ENCODE measurements at regions not wholly inside any gene's neighbourhood (a gene's known extent, or its start where the extent isn't known, plus 50 kb on each side); places are given as distances from the start of the nearest gene placed in this dataset.
"Not testable (repeated sequence)": the region's sequence is repeated elsewhere in the genome, so short reads cannot be mapped to it uniquely, and the experiment has no call there.

GRCh38 chr5:28984639-28985038 is 1946.3 kb upstream of the CDH9 start:
- DNase-seq = no peak

- DNase-seq = no peak
Observed at GRCh38 chr5:28975508-28975907, 1937.1 kb upstream of the CDH9 start.

GRCh38 chr5:28967848-28968247 is 1929.5 kb upstream of the CDH9 start:
- DNase-seq = no peak

GRCh38 chr5:28961816-28962215 is 1923.4 kb upstream of the CDH9 start:
- DNase-seq = no peak

GRCh38 chr5:28958581-28958980 is 1920.2 kb upstream of the CDH9 start:
- DNase-seq = no peak

- no peak for DNase-seq
Observed at GRCh38 chr5:28957450-28957849, 1919.1 kb upstream of the CDH9 start.

GRCh38 chr5:28954074-28954473 is 1915.7 kb upstream of the CDH9 start:
- no peak for DNase-seq

GRCh38 chr5:28947865-28948264 is 1909.5 kb upstream of the CDH9 start:
- no peak for DNase-seq

- no peak for DNase-seq
Observed at GRCh38 chr5:28945859-28946258, 1907.5 kb upstream of the CDH9 start.

GRCh38 chr5:28929366-28929765 is 1891.0 kb upstream of the CDH9 start:
- DNase-seq = not testable (repeated sequence)

- DNase-seq = not testable (repeated sequence)
Observed at GRCh38 chr5:28928327-28928790, 1890.0 kb upstream of the CDH9 start.

GRCh38 chr5:28927559-28928326 is 1889.4 kb upstream of the CDH9 start:
- peak; percentile 56 for DNase-seq

- no peak for DNase-seq
Observed at GRCh38 chr5:28926422-28926821, 1888.0 kb upstream of the CDH9 start.

- DNase-seq = no peak
Observed at GRCh38 chr5:28917631-28918030, 1879.2 kb upstream of the CDH9 start.

GRCh38 chr5:28914297-28914696 is 1875.9 kb upstream of the CDH9 start:
- DNase-seq = no peak

- DNase-seq = no peak
Observed at GRCh38 chr5:28903643-28904042, 1865.3 kb upstream of the CDH9 start.

GRCh38 chr5:28896949-28897348 is 1858.6 kb upstream of the CDH9 start:
- DNase-seq = no peak

- no peak for DNase-seq
Observed at GRCh38 chr5:28880936-28881335, 1842.5 kb upstream of the CDH9 start.

GRCh38 chr5:28877050-28877449 is 1838.7 kb upstream of the CDH9 start:
- DNase-seq = no peak

GRCh38 chr5:28864006-28864405 is 1825.6 kb upstream of the CDH9 start:
- no peak for DNase-seq

- DNase-seq = no peak
Observed at GRCh38 chr5:28862860-28863196, 1824.4 kb upstream of the CDH9 start.

- no peak for DNase-seq
Observed at GRCh38 chr5:28862137-28862859, 1823.9 kb upstream of the CDH9 start.

- no peak for DNase-seq
Observed at GRCh38 chr5:28855626-28856025, 1817.2 kb upstream of the CDH9 start.

- no peak for DNase-seq
Observed at GRCh38 chr5:28850320-28850921, 1812.0 kb upstream of the CDH9 start.
